H1 (cell line): ENCODE measurements at regions not wholly inside any gene's neighbourhood (a gene's known extent, or its start where the extent isn't known, plus 50 kb on each side); places are given as distances from the start of the nearest gene placed in this dataset.

Experiments used
- CHD7 ChIP-seq: fragments of 300-600 bp; sonication (generic); IDR thresholded peaks from 2 replicates; pipeline ENCODE4 v1.7.1; 2012; ENCODE audit warnings: low read length, moderate library complexity, mild to moderate bottlenecking, inconsistent platforms; ENCODE audit not compliant: insufficient replicate concordance
- TBP ChIP-seq: IDR thresholded peaks from 2 replicates; pipeline ENCODE4 v1.6.1; 2011; ENCODE audit warnings: low read depth, low read length, improper control_type of control experiment
- YY1 ChIP-seq: IDR thresholded peaks from 2 replicates; pipeline ENCODE4 v1.6.1; 2011; ENCODE audit warnings: low read depth, mild to moderate bottlenecking, low read length

- no peak for TF ChIP-seq CHD7
- no peak for TF ChIP-seq TBP
- TF ChIP-seq YY1 = no peak
These were observed 292.4 kb downstream of the THBS2 start (continued) for GRCh38 chr6:168961264-168961656.
